KMS-11 (cell line): ENCODE measurements at regions not wholly inside any gene's neighbourhood (a gene's known extent, or its start where the extent isn't known, plus 50 kb on each side); places are given as distances from the start of the nearest gene placed in this dataset.
"Not testable (repeated sequence)": the region's sequence is repeated elsewhere in the genome, so short reads cannot be mapped to it uniquely, and the experiment has no call there.

Experiments used
- H2AFZ ChIP-seq: fragments of 200-600 bp; sonication (generic); 2 replicates; pipeline ENCODE4 v1.6.1; 2016; ENCODE audit warnings: antibody characterized with exemption, mixed run types, low read depth
- H3K27ac ChIP-seq: fragments of 200-600 bp; sonication (generic); 2 replicates; pipeline ENCODE4 v1.6.1; 2016; ENCODE audit warnings: mild to moderate bottlenecking, mixed run types
- H3K27me3 ChIP-seq: fragments of 200-600 bp; sonication (generic); 2 replicates; pipeline ENCODE4 v1.6.1; 2017; ENCODE audit warnings: mild to moderate bottlenecking, low read depth, mixed run types, moderate library complexity; ENCODE audit not compliant: insufficient read depth
- H3K36me3 ChIP-seq: fragments of 200-600 bp; sonication (generic); 2 replicates; pipeline ENCODE4 v1.6.1; 2017; ENCODE audit warnings: mild to moderate bottlenecking, mixed run types; ENCODE audit not compliant: insufficient read depth
- H3K4me1 ChIP-seq: fragments of 200-600 bp; sonication (generic); 2 replicates; pipeline ENCODE4 v1.6.1; 2016; ENCODE audit warnings: mild to moderate bottlenecking, low read depth, mixed run types; ENCODE audit not compliant: poor library complexity, severe bottlenecking
- H3K4me2 ChIP-seq: fragments of 200-600 bp; sonication (generic); 2 replicates; pipeline ENCODE4 v1.7.0; 2016; ENCODE audit warnings: mild to moderate bottlenecking, mixed run types
- H3K4me3 ChIP-seq: fragments of 200-600 bp; sonication (generic); IDR thresholded peaks from 2 replicates; pipeline ENCODE4 v1.6.1; 2017; ENCODE audit warnings: low read depth, low read length, mixed read lengths; ENCODE audit not compliant: insufficient read depth
- H3K79me2 ChIP-seq: fragments of 200-600 bp; sonication (generic); 2 replicates; pipeline ENCODE4 v1.6.1; 2016; ENCODE audit warnings: low read depth, mixed run types; ENCODE audit not compliant: insufficient read depth
- H3K9ac ChIP-seq: fragments of 200-600 bp; sonication (generic); 2 replicates; pipeline ENCODE4 v1.6.1; 2016; ENCODE audit warnings: mild to moderate bottlenecking, mixed run types
- H4K20me1 ChIP-seq: fragments of 200-600 bp; sonication (generic); 2 replicates; pipeline ENCODE4 v1.6.1; 2016; ENCODE audit warnings: mild to moderate bottlenecking, mixed run types; ENCODE audit not compliant: insufficient read depth
- TF ChIP-seq, protein P1 (sequence below): fragments of 200-600 bp; sonication (generic); conservative IDR thresholded peaks from 2 replicates; pipeline ENCODE4 v1.6.1; 2017; ENCODE audit warnings: low read depth, mild to moderate bottlenecking, antibody characterized with exemption, low read length, moderate library complexity, mixed read lengths

DNA sequence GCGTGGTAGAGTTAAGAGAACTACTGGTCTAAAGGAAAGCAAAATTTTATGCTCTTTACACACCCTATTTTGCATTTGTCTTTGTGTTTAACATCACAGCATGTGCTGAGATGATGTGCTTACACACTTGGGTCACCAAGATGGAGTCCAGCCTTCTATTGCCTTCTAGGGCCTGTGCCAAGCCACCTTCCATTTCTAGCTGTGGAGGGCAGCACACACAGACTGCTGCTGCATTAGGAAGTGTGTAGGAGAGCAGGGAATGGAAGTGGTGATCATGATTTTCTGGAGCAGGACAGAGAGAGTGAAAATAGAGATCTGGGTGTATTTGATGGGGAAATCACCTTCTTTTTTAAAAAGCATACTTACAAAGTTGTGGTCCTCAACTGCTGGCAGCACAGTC, 191.6 kb downstream of the SOX4 start:
- H3K4me3 ChIP-seq, result no peak overlapping the region
- TF ChIP-seq, protein P1, sequence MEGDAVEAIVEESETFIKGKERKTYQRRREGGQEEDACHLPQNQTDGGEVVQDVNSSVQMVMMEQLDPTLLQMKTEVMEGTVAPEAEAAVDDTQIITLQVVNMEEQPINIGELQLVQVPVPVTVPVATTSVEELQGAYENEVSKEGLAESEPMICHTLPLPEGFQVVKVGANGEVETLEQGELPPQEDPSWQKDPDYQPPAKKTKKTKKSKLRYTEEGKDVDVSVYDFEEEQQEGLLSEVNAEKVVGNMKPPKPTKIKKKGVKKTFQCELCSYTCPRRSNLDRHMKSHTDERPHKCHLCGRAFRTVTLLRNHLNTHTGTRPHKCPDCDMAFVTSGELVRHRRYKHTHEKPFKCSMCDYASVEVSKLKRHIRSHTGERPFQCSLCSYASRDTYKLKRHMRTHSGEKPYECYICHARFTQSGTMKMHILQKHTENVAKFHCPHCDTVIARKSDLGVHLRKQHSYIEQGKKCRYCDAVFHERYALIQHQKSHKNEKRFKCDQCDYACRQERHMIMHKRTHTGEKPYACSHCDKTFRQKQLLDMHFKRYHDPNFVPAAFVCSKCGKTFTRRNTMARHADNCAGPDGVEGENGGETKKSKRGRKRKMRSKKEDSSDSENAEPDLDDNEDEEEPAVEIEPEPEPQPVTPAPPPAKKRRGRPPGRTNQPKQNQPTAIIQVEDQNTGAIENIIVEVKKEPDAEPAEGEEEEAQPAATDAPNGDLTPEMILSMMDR, result no peak
- no peak overlapping the region for H3K9ac ChIP-seq
- H3K27me3 ChIP-seq, result no peaks in the 10 kb centered on the region
- H3K79me2 ChIP-seq, result no peaks in the 10 kb centered on the region
- H2AFZ ChIP-seq, result no peak overlapping the region
- no peak overlapping the region for H3K27ac ChIP-seq
- no peak overlapping the region for H3K4me2 ChIP-seq
- no peaks in the 10 kb centered on the region for H3K36me3 ChIP-seq
- no peaks in the 10 kb centered on the region for H3K4me1 ChIP-seq
- H4K20me1 ChIP-seq, result no peaks in the 10 kb centered on the region

DNA sequence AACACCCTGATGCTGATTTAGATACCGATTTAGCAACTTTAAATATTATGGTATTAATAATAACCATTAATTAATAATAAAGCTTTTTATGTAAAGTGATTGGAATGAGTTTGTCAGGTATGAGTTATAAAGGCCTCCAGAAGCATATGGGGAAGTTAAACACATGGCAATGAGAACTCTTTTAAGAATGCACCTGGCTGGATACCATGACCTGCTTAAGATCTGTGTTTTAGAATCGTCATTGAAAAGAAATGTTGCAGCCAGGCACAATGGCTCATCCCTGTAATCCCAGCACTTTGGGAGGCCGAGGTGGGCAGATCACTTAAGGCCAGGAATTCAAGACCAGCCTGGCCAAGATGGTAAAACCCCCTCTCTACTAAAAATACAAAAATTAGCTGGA, 197.5 kb downstream of the SOX4 start:
- H3K79me2 ChIP-seq, result no peaks in the 10 kb centered on the region
- no peak overlapping the region for H3K4me2 ChIP-seq
- H3K36me3 ChIP-seq, result no peaks in the 10 kb centered on the region
- H3K27me3 ChIP-seq, result no peaks in the 10 kb centered on the region
- no peak overlapping the region for H2AFZ ChIP-seq
- H3K9ac ChIP-seq, result no peak overlapping the region
- TF ChIP-seq, protein P1, result no peak
- no peak overlapping the region for H3K27ac ChIP-seq
- H3K4me3 ChIP-seq, result no peak overlapping the region
- H4K20me1 ChIP-seq, result no peaks in the 10 kb centered on the region
- no peaks in the 10 kb centered on the region for H3K4me1 ChIP-seq

DNA sequence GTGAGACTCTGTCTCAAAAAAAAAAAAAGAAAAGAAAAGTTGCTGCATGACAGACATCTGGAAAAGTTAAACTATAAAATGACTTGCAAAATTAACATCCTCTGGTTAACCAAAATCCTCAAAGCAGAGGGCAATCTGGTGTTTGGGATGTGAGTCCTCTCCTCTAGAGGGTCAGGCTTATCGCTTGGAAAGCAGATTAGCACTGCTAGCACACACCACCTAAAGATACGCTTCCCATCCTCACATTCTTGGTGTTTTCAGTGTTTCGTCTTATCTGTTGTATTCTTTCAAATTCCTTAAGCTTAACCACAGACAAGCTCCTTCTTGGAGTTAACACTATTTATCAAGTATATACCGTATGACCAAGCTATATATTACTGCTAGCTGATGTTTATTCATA, 198.0 kb downstream of the SOX4 start:
- Histone ChIP-seq H3K4me3 (no peak overlapping the region), H3K79me2 (no peaks in the 10 kb centered on the region), H3K9ac (no peak overlapping the region), H3K27me3 (no peaks in the 10 kb centered on the region), H3K4me1 (no peaks in the 10 kb centered on the region), H4K20me1 (no peaks in the 10 kb centered on the region), H3K36me3 (no peaks in the 10 kb centered on the region), H3K4me2 (no peak overlapping the region), H2AFZ (no peak overlapping the region), H3K27ac (no peak overlapping the region)
- TF ChIP-seq, protein P1, result no peak

DNA sequence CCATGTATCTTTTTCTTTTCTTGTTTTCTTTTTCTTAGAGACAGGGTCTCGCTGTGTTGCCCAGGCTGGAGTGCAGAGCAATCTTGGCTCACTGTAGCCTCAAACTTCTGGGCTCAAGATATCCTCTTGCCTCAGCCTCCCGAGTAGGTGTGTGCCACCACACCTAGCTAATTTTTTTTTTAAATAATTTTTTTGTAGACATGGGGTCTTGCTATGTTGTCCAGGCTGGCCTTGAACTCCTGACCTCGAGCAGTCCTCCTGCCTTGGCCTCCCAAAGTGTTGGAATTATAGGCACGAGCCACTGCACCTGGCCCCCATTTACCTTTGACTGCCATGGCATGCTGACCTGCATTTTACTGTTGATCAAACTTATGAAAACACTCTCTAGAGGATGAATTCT, 198.6 kb downstream of the SOX4 start:
- H3K4me2 ChIP-seq, result no peak overlapping the region
- H3K79me2 ChIP-seq, result no peaks in the 10 kb centered on the region
- H3K27me3 ChIP-seq, result no peaks in the 10 kb centered on the region
- H3K9ac ChIP-seq, result no peak overlapping the region
- H3K4me1 ChIP-seq, result no peaks in the 10 kb centered on the region
- no peak overlapping the region for H3K27ac ChIP-seq
- H2AFZ ChIP-seq, result no peak overlapping the region
- H3K4me3 ChIP-seq, result no peak overlapping the region
- H4K20me1 ChIP-seq, result no peaks in the 10 kb centered on the region
- H3K36me3 ChIP-seq, result no peaks in the 10 kb centered on the region
- TF ChIP-seq, protein P1, result no peak

DNA sequence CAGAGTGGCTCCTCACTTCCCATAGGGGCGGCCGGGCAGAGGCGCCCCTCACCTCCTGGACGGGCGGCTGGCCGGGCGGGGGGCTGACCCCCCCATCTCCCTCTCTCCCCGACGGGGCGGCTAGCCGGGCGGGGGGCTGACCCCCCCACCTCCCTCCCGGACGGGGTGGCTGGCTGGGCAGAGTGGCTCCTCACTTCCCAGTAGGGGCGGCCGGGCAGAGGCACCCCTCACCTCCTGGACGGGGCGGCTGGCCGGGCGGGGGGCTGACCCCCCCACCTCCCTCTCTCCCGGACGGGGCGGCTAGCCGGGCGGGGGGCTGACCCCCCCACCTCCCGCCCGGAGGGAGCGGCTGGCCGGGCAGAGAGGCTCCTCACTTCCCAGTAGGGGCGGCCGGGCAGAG, 203.4 kb downstream of the SOX4 start:
- not testable (repeated sequence) for H3K4me2 ChIP-seq, H3K27ac ChIP-seq, H4K20me1 ChIP-seq, H3K4me3 ChIP-seq, H3K27me3 ChIP-seq, H3K36me3 ChIP-seq, H3K4me1 ChIP-seq, H3K79me2 ChIP-seq, H3K9ac ChIP-seq, H2AFZ ChIP-seq
